IPS-NIHi7 (cell line): ENCODE measurements at regions not wholly inside any gene's neighbourhood (a gene's known extent, or its start where the extent isn't known, plus 50 kb on each side); places are given as distances from the start of the nearest gene placed in this dataset.

Experiments
- DNase-seq: peaks from one replicate; pipeline ENCODE4 v3.0.0; 2012; ENCODE audit warnings: mixed read lengths; ENCODE audit errors: extremely low spot score

DNA sequence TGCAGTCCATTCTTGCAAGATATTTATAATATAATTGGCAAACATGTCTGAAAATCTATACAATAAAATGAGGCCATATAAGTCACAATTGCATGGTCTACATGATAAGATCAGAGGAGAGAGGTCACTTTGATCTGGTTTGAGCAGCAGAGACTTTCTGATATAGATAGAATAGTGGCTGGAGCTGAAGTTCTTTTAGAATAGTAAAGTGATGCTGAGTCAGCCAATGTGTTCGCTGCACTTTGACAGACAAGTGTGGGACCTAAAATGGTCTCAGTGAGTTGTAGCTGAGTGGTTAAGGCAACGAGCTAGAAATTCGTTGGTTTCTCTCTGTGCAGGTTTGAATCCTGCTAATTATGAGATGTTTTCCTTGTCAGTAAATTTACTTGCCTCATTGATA is 257.0 kb upstream of the C11orf87 start:
- no peak for DNase-seq

DNA sequence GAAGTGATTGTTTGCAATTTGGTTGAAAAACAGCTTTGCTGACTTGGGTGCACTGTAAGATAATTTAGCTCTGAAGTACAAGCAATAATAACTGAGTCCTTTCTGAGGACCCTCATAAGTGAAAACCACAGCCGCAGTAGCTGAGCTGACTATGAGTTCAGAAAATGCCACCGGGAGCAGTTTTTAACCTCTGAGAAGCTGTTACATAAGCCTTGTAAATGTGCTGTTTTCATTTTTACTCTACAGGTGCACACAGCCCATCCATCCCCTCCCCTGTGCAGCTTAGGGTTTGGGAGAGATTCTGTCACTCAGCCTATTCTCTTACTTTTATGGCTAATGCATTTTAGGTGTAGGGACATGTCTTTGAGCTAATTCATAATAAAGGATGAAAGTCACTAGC is 255.5 kb upstream of the C11orf87 start:
- DNase-seq, result no peak

DNA sequence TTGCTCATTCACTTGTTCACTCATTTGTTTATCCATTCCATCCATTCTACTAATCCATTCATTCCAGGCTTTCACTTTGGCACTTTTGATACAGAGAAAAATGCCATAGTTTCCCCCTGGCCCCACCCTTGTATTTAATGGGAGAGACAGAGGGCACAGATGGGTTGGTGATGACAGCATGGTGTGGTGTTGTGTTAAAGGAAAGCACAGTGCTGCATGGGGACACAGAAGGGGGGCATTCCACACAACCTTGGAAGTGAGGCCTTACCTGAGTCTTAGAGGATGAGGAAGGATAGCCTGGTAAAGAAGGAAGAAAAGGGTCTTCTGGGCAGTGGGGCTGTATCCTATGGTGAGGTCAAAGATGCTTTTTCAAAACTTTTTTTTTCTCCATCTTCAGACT is 248.5 kb upstream of the C11orf87 start:
- no peak for DNase-seq

DNA sequence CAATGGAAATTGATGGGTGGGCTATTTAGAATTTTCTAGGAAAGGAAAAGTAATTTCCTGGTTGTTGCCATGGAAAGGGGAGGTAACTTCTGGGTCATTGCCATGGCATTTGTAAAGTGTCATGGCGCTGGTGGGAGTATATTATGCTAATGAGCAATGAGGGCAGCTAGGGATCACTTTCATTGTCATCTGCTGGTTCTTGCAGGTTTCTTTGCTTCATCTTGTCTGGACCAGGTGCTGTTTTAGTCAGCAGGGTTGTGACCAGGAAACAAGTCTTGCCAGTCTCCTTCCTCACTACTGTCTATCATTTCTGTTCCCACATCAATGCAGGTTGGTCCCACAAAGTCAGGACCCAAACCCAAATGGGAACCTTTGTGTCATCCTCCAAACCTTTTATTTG is 237.6 kb upstream of the C11orf87 start:
- no peak for DNase-seq

DNA sequence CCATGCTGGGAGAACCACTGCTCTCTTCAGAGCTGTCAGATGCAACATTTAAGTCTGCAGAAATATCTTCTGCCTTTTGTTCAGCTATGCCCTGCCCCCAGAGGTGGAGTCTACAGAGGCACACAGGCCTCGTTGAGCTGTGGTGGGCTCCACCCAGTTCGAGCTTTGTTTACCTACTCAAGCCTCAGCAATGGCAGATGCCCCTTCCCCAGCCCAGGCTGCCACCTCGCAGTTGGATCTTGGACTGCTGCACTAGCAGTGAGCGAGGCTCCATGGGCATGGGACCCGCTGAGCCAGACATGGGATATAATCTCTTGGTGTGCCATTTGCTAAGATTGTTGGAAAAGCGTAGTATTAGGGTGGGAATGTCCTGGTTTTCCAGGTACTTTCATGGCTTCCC is 229.1 kb upstream of the C11orf87 start:
- no peak for DNase-seq

DNA sequence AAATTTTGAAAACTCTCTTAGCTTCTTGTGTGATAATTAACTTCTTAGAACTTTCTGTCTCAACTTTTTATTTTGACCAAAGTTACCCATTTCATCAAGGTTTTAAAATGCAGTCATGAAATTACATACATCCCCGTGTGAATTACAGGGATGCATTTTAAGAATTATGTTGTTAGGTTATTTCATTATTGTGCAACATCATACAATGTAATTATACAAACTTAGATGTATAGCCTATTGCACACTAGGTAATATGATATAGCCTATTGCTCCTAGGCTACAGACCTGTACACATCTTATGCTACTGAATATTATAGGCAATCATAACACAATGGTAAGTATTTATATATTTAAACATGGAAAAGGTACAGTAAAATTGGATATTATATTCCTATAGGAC is 228.1 kb upstream of the C11orf87 start:
- DNase-seq, result no peak

DNA sequence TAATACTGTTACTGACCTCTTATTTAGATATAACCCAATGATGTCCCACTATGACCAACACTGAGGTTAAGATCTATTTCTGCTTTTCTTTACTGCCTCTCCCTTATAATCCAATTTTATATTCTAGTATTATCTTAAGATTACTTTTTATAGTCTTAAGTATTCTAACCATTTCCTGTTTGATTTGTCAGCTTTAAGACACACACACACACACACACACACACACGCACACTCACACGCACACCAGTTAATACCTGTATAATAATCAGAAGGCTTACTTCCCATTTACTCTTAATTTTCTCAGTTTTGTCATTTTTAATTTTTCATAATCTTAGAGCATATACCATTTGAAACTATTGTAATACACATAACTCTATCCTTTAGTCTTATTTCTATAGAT is 226.0 kb upstream of the C11orf87 start:
- DNase-seq, result no peak

DNA sequence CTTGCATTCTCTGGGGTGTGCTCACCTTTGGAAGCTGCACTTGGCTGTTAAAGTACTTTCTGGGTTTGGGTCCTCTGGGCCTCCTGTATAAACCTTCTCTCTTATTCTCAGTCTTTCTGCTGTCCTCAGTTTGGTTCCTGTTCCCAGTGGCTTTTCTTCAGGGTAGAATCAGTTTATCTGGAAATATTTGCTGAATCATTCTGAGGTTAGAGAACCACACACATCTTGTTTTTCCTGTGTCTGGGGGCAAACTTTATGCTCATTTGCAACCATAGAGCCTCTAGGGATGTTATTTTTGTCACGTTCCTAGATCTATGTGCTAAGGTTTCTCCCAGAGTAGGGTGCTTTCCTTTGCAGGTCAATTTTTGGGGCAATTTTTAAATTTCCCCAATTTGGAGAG is 224.3 kb upstream of the C11orf87 start:
- no peak for DNase-seq

DNA sequence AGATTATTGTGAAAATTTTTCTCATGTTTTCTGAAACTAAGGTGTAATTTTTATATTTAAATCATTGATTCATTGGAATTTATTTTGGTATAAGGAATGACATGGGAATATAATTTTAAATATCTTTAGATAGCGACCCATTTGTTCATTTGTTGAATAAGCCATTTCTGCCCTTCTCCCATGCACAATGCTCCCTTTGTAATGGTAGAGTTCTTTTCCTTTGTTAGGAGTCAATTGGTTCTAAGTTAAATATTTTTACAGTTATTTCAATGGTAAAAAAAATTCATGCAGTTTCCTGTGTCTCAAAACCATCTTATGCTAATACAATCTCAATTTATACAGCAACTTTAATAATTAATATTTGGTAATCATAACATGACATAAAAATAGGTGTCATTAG is 218.8 kb upstream of the C11orf87 start:
- no peak for DNase-seq

DNA sequence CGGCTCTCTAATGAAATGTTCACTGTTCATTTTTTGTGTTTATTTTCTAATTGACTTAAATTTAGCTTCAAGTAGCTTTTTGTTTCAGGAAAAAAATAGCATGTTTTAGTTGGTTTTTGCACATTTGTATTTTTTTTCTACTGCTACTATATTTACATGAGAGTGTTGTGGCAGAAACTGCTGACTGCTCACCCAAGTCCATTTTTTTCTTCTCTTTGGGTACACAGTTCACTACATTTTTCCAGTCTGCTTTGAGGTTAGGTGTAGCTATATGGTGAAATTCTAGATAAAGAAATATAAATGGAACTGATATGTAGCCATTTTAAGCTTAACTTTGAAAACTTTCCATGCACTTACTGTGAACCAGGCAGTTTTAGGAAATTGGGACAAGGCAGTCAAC is 216.7 kb upstream of the C11orf87 start:
- no peak for DNase-seq

DNA sequence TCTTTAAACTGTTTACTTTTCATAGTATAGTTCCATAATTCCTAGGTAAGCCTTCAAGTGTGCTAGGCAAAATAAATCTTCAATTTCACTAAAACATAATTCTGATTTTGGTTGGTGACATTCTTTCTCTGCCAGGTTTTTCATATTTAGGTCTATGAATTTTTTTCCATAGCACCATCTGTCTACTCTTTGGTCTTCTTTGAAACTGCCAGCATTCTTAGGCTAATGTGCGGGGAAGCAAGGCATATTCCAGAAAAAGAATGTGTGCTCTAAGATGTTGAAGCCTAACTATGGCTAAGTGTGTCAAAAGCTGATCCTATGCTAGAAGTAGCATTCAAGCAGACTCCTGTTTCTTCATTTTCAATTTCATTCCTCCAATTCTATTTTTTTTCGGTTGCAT is 213.9 kb upstream of the C11orf87 start:
- DNase-seq, result no peak

DNA sequence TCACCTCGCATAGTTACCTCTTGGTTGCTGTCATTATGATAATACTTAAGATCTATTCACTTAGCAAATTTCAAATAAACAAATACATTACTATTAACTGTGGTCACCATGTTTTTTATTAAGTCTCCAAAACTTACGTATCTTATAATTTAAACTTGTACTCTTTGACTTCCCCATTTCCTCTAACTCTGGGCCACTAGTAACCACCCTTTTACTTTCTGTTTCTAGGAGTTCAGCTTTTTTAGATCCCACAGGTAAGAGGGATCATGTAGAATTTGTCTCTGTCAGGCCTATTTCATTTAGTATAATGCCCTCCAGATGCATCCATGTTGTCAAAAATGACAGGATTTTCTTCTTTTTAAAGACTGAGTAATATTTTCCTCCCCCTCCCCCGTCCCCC is 212.4 kb upstream of the C11orf87 start:
- no peak for DNase-seq

DNA sequence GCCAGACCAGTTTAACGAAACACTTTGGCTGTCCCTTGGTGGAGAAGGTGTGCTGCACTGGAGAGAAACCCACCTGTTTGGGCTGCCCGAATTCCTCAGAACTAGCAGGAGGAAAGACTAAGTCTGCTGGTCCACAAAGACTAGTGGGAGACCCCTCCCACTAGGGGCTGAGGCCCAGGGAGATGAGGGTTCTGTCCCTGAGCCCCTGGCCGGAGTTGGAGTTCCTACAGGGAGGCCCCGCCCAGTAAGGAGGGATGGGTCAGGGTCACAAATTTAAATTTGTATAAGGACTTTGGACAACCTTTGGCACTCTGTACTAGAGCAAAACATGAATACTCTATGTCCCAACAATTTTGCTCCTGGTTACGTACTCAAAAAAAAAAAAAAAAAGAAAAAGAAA is 200.8 kb upstream of the C11orf87 start:
- DNase-seq, result no peak

DNA sequence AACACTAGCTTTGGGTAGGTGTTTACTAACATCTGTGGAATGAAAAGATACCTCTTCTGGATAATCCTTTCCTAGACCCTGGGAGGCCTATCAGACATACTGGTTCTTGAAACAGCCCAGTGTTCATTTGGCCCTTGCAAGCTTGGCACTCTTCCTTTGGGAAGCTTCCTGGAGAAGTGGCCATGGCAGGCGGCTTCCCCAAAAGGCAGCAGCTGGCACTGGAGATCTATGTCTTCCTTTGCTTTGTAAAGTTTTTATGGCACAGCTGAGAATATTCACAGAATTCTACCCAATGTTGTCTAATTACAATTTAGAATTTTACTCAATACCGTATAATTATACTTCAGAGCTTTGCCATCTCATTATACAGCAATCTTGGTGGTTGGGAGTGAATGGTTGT is 199.2 kb upstream of the C11orf87 start:
- no peak for DNase-seq

DNA sequence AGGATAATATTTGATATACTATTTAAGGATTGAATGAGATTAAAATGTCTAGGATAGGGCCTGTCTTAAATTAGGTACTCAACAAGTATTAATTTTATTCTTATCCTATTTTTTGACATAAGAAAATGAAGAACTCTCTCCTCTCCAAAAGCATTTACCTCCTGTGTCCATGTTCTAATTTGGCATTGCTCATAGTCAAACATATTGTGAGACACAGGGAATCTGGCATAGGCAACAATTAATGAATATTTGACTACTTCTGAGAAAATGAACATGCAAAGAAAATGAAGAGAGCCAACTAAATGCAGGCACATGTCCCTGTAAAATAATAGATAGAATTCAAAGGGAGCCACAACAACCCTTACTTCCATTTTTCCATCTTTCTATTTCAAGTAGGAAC is 198.5 kb upstream of the C11orf87 start:
- DNase-seq, result no peak

DNA sequence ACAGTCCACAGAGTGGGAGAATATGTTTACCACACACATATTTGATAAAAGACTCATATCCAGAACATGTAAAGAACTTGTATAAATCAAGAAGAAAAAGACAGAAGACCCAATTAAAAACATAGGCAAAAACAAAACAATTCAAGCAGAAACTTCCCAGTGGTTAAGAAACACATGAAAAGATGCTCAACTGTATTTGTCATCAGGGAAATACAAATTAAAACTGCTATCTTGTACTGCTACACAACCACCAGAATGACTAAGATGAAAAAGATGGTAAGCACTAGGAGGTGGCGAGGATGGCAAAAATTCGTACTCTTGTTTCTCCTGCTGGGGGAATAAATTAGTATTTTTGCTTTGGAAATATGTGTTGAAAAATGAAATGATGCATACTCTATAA is 192.3 kb upstream of the C11orf87 start:
- DNase-seq, result no peak

DNA sequence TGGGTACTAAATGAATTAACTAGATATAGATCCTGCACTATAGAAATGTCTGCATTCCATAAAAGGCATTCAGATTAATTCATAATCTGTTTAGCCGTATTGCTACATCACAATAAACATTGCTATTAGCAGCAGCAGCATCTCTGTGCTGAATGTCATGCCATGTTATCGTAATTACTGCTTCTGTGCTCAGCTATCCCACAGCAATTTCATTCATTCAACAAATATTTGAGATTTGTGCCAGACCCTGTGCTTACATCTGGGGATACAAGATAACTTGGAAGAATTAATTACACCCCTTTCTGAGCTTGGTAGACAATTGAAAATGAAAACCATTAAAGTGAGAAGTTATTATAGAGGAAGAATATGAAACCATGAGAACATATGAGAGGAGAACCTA is 185.8 kb upstream of the C11orf87 start:
- DNase-seq, result no peak

DNA sequence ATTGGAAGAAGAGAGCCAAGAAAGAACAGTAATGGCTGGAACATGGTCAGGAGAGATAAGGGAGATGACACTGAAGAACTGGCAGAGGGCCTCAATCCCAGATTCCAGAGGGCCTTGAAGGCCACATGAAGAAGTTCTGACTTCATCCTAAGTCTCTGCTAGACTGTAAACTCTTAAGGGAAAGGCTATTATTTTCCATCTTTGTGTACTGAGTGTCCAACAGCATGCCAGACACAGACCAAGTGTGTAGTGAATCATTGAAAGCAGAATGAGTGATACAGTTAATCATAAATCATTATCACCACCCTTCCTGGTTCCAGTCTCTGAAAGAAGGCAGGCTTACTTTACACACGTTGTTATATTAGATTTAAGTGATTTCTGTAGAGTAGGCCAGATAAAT is 185.3 kb upstream of the C11orf87 start:
- no peak for DNase-seq

DNA sequence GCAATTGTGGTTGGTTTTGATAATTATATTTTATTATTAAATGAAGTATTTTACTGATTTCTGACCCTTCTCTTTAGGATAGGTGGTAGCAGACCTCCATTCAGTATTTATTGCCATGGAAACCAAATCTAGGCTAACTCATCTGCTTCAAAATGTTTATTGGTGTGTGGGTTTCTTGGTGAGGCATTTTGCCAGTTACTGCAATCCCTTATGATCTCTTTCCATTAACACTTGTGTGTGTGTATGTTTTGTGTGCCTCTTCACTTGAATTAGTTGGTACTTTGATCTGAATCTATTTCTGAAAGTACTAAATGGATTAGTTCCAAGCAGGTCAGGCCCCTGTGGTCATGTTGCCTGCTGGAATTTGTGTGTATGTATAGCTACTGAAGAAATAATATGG is 184.4 kb upstream of the C11orf87 start:
- no peak for DNase-seq

DNA sequence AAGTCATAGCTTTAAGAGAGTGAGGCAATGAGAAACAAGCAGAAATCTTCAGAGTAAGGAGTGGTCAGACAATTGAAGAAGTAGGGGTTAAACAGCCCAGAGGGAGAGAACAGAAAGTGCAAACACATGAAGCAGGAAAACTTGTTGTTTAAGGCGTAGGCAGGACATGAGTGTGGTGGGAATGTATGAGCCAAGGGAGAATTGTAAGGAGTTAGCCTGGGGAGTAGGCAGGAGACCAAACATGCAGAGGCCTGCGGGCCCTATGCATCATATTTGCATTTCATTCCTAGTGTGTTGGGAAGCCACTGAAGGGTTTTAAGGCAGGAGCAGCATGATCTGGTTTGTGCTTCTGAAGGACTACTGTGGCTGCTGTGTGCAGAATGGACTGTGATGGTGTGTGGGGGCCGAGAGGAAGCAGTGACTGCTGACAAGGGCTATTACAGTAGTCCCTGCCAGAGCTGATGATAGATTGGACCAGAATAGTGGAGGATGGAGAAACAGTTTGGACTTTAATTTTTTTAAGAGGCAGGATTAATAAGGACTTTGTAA is 179.9 kb upstream of the C11orf87 start:
- DNase-seq, result no peak

DNA sequence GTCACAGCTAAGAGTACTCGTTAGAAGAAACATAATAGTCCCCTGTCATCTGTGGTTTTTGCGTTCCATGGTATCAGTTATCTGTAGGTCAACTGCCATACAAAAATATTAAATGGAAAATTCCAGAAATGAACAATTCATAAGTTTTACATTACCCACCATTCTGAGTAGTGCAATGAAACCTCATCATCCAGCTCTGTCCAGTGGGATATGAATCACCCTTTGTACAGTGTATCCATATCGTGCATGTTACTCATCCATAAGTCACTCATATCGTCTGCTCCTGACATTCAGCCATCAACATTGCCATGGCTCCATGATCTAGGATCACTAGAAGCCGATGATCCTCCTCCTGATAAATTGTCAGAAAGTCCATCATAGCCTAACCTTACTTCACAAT is 174.9 kb upstream of the C11orf87 start:
- DNase-seq, result no peak

DNA sequence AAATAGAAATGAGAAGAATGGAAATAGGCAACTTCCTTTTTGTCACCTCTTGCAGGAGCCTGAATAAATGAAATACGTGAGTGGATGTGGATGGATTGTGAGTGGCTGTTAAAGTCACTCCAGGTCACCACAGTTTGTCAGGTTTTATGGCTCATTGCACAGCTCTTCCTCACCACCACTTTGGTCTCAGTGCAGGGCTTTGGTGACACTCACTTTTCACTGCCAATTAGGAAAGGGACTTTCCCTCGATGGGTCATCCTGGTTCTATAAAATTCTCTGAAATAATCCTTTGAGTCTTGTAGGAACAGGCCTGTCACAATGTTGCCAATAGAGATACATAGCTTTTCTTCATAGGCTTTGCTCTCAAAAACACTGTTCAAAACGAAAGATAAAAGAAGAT is 172.4 kb upstream of the C11orf87 start:
- no peak for DNase-seq

DNA sequence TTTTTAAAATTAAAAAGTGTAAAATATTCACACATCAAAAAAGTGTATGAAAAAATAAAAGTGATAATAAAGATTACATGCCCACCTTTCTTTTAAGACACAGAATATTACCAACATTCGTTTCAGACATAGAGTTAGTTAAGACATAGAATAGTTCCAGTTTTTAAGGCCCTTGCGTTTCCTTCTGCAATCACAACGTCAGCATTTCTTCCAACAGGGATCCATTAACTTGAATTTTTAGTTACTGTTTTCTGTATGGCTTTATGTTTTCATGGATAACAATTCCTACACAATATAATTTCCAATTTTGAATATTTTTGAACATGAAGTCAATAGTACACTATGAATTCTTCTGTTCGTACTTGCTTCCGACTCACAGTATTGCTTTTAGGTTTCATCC is 170.8 kb upstream of the C11orf87 start:
- DNase-seq, result no peak

DNA sequence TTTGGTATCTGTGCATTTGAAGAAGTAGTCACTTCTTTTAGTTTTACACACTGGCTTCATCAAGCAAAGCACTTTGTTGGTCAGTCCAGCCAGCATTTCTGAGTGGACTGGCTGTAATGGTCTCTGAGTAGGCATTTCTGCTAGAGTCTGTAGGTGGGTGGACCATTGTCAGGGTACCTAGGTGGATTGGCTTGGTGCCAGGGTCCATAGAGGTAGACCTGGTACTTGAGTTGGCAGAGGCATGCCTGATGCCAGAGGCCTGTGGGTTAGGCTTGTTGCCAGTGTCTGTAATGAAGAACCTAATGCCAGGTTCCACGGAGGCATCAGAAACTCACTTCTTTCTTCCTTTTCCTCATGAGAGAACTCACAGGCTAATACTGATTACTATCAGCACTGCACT is 157.9 kb upstream of the C11orf87 start:
- DNase-seq, result no peak
